HEK293 (cell line): ENCODE measurements at regions not wholly inside any gene's neighbourhood (a gene's known extent, or its start where the extent isn't known, plus 50 kb on each side); places are given as distances from the start of the nearest gene placed in this dataset.

Source experiments
- CTCF ChIA-PET: fragments of 350-600 bp; formaldehyde crosslinking; extraction: SDS; loops from one replicate; lab custom pipeline; 2021; ENCODE audit warnings: antibody characterized with exemption; lab: Yijun Ruan, JAX
- POLR2A ChIA-PET: fragments of 300-600 bp; formaldehyde crosslinking; extraction: SDS; loops from one replicate; lab custom pipeline; 2020; ENCODE audit warnings: antibody characterized with exemption, inconsistent platforms; lab: Yijun Ruan, JAX
- H3K27ac ChIP-seq: fragments of 200-500 bp; sonication (Bioruptor generic); 2 replicates; pipeline ENCODE4 v1.5.1; 2014; ENCODE audit warnings: low read depth, low read length, control low read depth, inconsistent platforms; ENCODE audit errors: extremely low read depth
- H3K36me3 ChIP-seq, 2 experiments: fragments of 200-500 bp in 1 of 2; sonication (Bioruptor generic) in 1 of 2; 1 replicate in 1 of 2; 2 replicates in 1 of 2; pipeline ENCODE4 v1.5.1; 2014 to 2017; ENCODE audit warnings: inconsistent platforms in 2 of 2, low read length in 2 of 2; ENCODE audit not compliant: control insufficient read depth in 2 of 2, insufficient read depth in 1 of 2
- H3K4me1 ChIP-seq: fragments of 200-500 bp; sonication (Bioruptor generic); 2 replicates; pipeline ENCODE4 v1.5.1; 2014; ENCODE audit warnings: mild to moderate bottlenecking, low read length, inconsistent platforms; ENCODE audit not compliant: control insufficient read depth, insufficient read depth
- H3K4me3 ChIP-seq: 2 replicates; pipeline ENCODE4 v1.5.1; 2011; ENCODE audit warnings: low read depth, mild to moderate bottlenecking, control low read depth, low read length, moderate library complexity
- H3K9me3 ChIP-seq: fragments of 200-500 bp; sonication (Bioruptor generic); 2 replicates; pipeline ENCODE4 v1.5.1; 2014; ENCODE audit warnings: low read depth, low read length, inconsistent platforms; ENCODE audit not compliant: control insufficient read depth, insufficient read depth
- GLI4 ChIP-seq: fragments of 450-650 bp; formaldehyde crosslinking; IDR thresholded peaks from 2 replicates; pipeline ENCODE4 v1.5.1; 2016; ENCODE audit warnings: missing biosample characterization, missing genetic modification characterization
- GLIS1 ChIP-seq: fragments of 450-650 bp; formaldehyde crosslinking; IDR thresholded peaks from 2 replicates; pipeline ENCODE4 v1.5.1; 2016; ENCODE audit warnings: missing biosample characterization, missing genetic modification characterization
- KLF1 ChIP-seq: fragments of 450-650 bp; formaldehyde crosslinking; IDR thresholded peaks from 2 replicates; pipeline ENCODE4 v1.5.1; 2016; ENCODE audit warnings: missing biosample characterization, missing genetic modification characterization
- KLF17 ChIP-seq: fragments of 450-650 bp; formaldehyde crosslinking; IDR thresholded peaks from 2 replicates; pipeline ENCODE4 v1.5.1; 2016; ENCODE audit warnings: missing biosample characterization, missing genetic modification characterization
- KLF8 ChIP-seq: fragments of 450-650 bp; formaldehyde crosslinking; IDR thresholded peaks from 2 replicates; pipeline ENCODE4 v1.5.1; 2016; ENCODE audit warnings: missing biosample characterization, missing genetic modification characterization
- MZF1 ChIP-seq: fragments of 450-650 bp; formaldehyde crosslinking; IDR thresholded peaks from 2 replicates; pipeline ENCODE4 v1.5.1; 2017; ENCODE audit warnings: missing biosample characterization, missing genetic modification characterization, borderline replicate concordance
- SALL2 ChIP-seq: fragments of 450-650 bp; formaldehyde crosslinking; IDR thresholded peaks from 2 replicates; pipeline ENCODE4 v1.5.0; 2017; ENCODE audit warnings: missing biosample characterization, mild to moderate bottlenecking, missing genetic modification characterization, borderline replicate concordance
- SCRT1 ChIP-seq: fragments of 450-650 bp; formaldehyde crosslinking; IDR thresholded peaks from 2 replicates; pipeline ENCODE4 v1.5.1; 2016; ENCODE audit warnings: missing biosample characterization, missing genetic modification characterization, borderline replicate concordance
- ZBTB44 ChIP-seq: fragments of 450-650 bp; IDR thresholded peaks from 2 replicates; pipeline ENCODE4 v1.5.1; 2018; ENCODE audit warnings: missing biosample characterization, mild to moderate bottlenecking, missing genetic modification characterization
- ZBTB7A ChIP-seq: fragments of 450-650 bp; formaldehyde crosslinking; IDR thresholded peaks from 2 replicates; pipeline ENCODE4 v1.5.1; 2016; ENCODE audit warnings: low read depth, missing biosample characterization, missing genetic modification characterization
- ZNF10 ChIP-seq: fragments of 450-650 bp; formaldehyde crosslinking; IDR thresholded peaks from 2 replicates; pipeline ENCODE4 v1.5.1; 2017; ENCODE audit warnings: missing biosample characterization, missing genetic modification characterization
- ZNF121 ChIP-seq: fragments of 450-650 bp; formaldehyde crosslinking; IDR thresholded peaks from 2 replicates; pipeline ENCODE4 v1.5.1; 2016; ENCODE audit warnings: missing biosample characterization, missing genetic modification characterization
- ZNF184 ChIP-seq: fragments of 450-650 bp; IDR thresholded peaks from 2 replicates; pipeline ENCODE4 v1.5.1; 2018; ENCODE audit warnings: missing biosample characterization, mild to moderate bottlenecking, missing genetic modification characterization
- ZNF214 ChIP-seq: fragments of 450-650 bp; formaldehyde crosslinking; IDR thresholded peaks from 2 replicates; pipeline ENCODE4 v1.5.1; 2017; ENCODE audit warnings: missing biosample characterization, mild to moderate bottlenecking, missing genetic modification characterization, borderline replicate concordance
- ZNF324 ChIP-seq: fragments of 450-650 bp; formaldehyde crosslinking; IDR thresholded peaks from 2 replicates; pipeline ENCODE4 v1.5.1; 2016; ENCODE audit warnings: missing biosample characterization, missing genetic modification characterization
- ZNF391 ChIP-seq: fragments of 450-650 bp; formaldehyde crosslinking; IDR thresholded peaks from 2 replicates; pipeline ENCODE4 v1.5.1; 2016; ENCODE audit warnings: low read depth, missing biosample characterization, missing genetic modification characterization, borderline replicate concordance
- ZNF394 ChIP-seq: fragments of 450-650 bp; formaldehyde crosslinking; IDR thresholded peaks from 2 replicates; pipeline ENCODE4 v1.5.1; 2016; ENCODE audit warnings: missing biosample characterization, missing genetic modification characterization, mild to moderate bottlenecking, moderate library complexity, borderline replicate concordance
- ZNF416 ChIP-seq: fragments of 450-650 bp; formaldehyde crosslinking; IDR thresholded peaks from 2 replicates; pipeline ENCODE4 v1.5.1; 2016; ENCODE audit warnings: missing biosample characterization, missing genetic modification characterization
- ZNF426 ChIP-seq: fragments of 450-650 bp; formaldehyde crosslinking; IDR thresholded peaks from 2 replicates; pipeline ENCODE4 v1.5.1; 2017; ENCODE audit warnings: missing biosample characterization, missing genetic modification characterization, mild to moderate bottlenecking, inconsistent platforms, moderate library complexity
- ZNF449 ChIP-seq: fragments of 450-650 bp; formaldehyde crosslinking; IDR thresholded peaks from 2 replicates; pipeline ENCODE4 v1.5.1; 2017; ENCODE audit warnings: missing biosample characterization, mild to moderate bottlenecking, missing genetic modification characterization, moderate library complexity
- ZSCAN16 ChIP-seq: fragments of 450-650 bp; formaldehyde crosslinking; IDR thresholded peaks from 2 replicates; pipeline ENCODE4 v1.5.1; 2016; ENCODE audit warnings: missing biosample characterization, missing genetic modification characterization

- Histone ChIP-seq H3K27ac (no peak overlapping the region), H3K4me1 (no peaks in the 10 kb centered on the region), H3K36me3 (no peaks in the 10 kb centered on the region), H3K9me3 (no peaks in the 10 kb centered on the region)
- TF ChIP-seq ZNF121 (tag by site-specific recombination) (no peak), KLF17 (tag by site-specific recombination) (no peak), ZNF394 (tag by site-specific recombination) (no peak), ZNF214 (no peak), ZNF416 (tag by site-specific recombination) (no peak), ZNF449 (no peak), ZNF10 (tag by site-specific recombination) (no peak), ZNF391 (no peak), ZNF184 (tag by site-specific recombination) (no peak), ZNF324 (tag by site-specific recombination) (no peak), KLF8 (tag by site-specific recombination) (no peak), ZNF426 (tag by site-specific recombination) (no peak), SCRT1 (tag by site-specific recombination) (no peak), ZBTB44 (tag by site-specific recombination) (no peak)
- TF ChIP-seq, all 188 proteins: peak for 0
- POLR2A ChIA-PET, result no interaction called here
- CTCF ChIA-PET, result interaction anchor here (0.5 kb wide), 1 partner anchor 567 kb away, joined by 3 read pairs; no protein-coding TSS in a partner anchor
- no peak overlapping the region for H3K4me3 ChIP-seq
These were observed 511.2 kb downstream of the BUD13 start for GRCh38 chr11:116261606-116262005.

- Histone ChIP-seq H3K4me1 (no peaks in the 10 kb centered on the region), H3K4me3 (no peak overlapping the region), H3K27ac (no peak overlapping the region), H3K36me3 (no peaks in the 10 kb centered on the region), H3K9me3 (no peaks in the 10 kb centered on the region)
- TF ChIP-seq SALL2 (tag by site-specific recombination) (no peak), GLIS1 (no peak), KLF1 (tag by site-specific recombination) (no peak)
- CTCF ChIA-PET, result interaction anchor here (0.6 to 0.8 kb wide), 3 partner anchors 10 to 351 kb away, joined by 3 to 4 read pairs (median 3); no protein-coding TSS in a partner anchor
- POLR2A ChIA-PET, result no interaction called here
These were observed 514.0 kb downstream of the BUD13 start for GRCh38 chr11:116258821-116259220.

- Histone ChIP-seq H3K4me3 (no peak overlapping the region), H3K36me3 (no peaks in the 10 kb centered on the region), H3K9me3 (no peaks in the 10 kb centered on the region), H3K27ac (no peak overlapping the region), H3K4me1 (no peaks in the 10 kb centered on the region)
- POLR2A ChIA-PET, result no interaction called here
- CTCF ChIA-PET, result interaction anchor here (0.6 kb wide), 1 partner anchor 16 kb away, joined by 3 read pairs; no protein-coding TSS in a partner anchor
- TF ChIP-seq GLI4, result no peak
- TF ChIP-seq ZSCAN16 (tag by site-specific recombination), result no peak
- no peak for TF ChIP-seq ZBTB7A (tag by site-specific recombination)
- no peak for TF ChIP-seq MZF1
These were observed 514.9 kb downstream of the BUD13 start for GRCh38 chr11:116257883-116258282.
